GM18498 (cell line): ENCODE measurements at regions not wholly inside any gene's neighbourhood (a gene's known extent, or its start where the extent isn't known, plus 50 kb on each side); places are given as distances from the start of the nearest gene placed in this dataset.
"Not testable (repeated sequence)": the region's sequence is repeated elsewhere in the genome, so short reads cannot be mapped to it uniquely, and the experiment has no call there.

Source experiments
- ATAC-seq: cut with Tn5 transposase; IDR thresholded peaks from one replicate; pipeline ENCODE4 v1.9.1; 2021; ENCODE audit warnings: mild to moderate bottlenecking, moderate library complexity; ENCODE audit not compliant: unreplicated experiment

- ATAC-seq = no peak
Observed at GRCh38 chr19:14328406-14328805, 52.8 kb upstream of the ADGRE5 start.

- ATAC-seq = not testable (repeated sequence)
Observed at GRCh38 chr19:14327061-14327460, 54.2 kb upstream of the ADGRE5 start.

GRCh38 chr19:14325863-14326262 is 55.4 kb upstream of the ADGRE5 start:
- ATAC-seq = no peak

GRCh38 chr19:14325134-14325533 is 56.1 kb upstream of the ADGRE5 start:
- ATAC-seq = no peak

- ATAC-seq = no peak
Observed at GRCh38 chr19:14322889-14323463, 58.3 kb upstream of the ADGRE5 start.

- no peak for ATAC-seq
Observed at GRCh38 chr19:14320253-14320652, 61.0 kb upstream of the ADGRE5 start.

GRCh38 chr19:14319720-14320119 is 61.5 kb upstream of the ADGRE5 start:
- not testable (repeated sequence) for ATAC-seq

- no peak for ATAC-seq
Observed at GRCh38 chr19:14318873-14319272, 62.4 kb upstream of the ADGRE5 start.

- ATAC-seq = no peak
Observed at GRCh38 chr19:14317157-14317556, 64.1 kb upstream of the ADGRE5 start.

GRCh38 chr19:14315433-14315832 is 65.8 kb upstream of the ADGRE5 start:
- no peak for ATAC-seq

- no peak for ATAC-seq
Observed at GRCh38 chr19:14310055-14310454, 71.2 kb upstream of the ADGRE5 start.

- ATAC-seq = no peak
Observed at GRCh38 chr19:14305706-14306105, 75.5 kb upstream of the ADGRE5 start.

GRCh38 chr19:14301150-14301549 is 80.1 kb upstream of the ADGRE5 start:
- no peak for ATAC-seq

GRCh38 chr19:14300303-14300702 is 80.9 kb upstream of the ADGRE5 start:
- ATAC-seq = no peak

- not testable (repeated sequence) for ATAC-seq
Observed at GRCh38 chr19:14299224-14299827, 81.9 kb upstream of the ADGRE5 start.

GRCh38 chr19:14297883-14298576 is 83.2 kb upstream of the ADGRE5 start:
- ATAC-seq = not testable (repeated sequence)

- not testable (repeated sequence) for ATAC-seq
Observed at GRCh38 chr19:14294974-14295373, 86.3 kb upstream of the ADGRE5 start.

- ATAC-seq = not testable (repeated sequence)
Observed at GRCh38 chr19:14293816-14294170, 87.5 kb upstream of the ADGRE5 start.

GRCh38 chr19:14293101-14293815 is 87.3 kb upstream of the ADGRL1 start:
- ATAC-seq = not testable (repeated sequence)

- not testable (repeated sequence) for ATAC-seq
Observed at GRCh38 chr19:14289810-14290209, 83.8 kb upstream of the ADGRL1 start.

- ATAC-seq = not testable (repeated sequence)
Observed at GRCh38 chr19:14287837-14288236, 81.9 kb upstream of the ADGRL1 start.

- not testable (repeated sequence) for ATAC-seq
Observed at GRCh38 chr19:14286594-14286993, 80.6 kb upstream of the ADGRL1 start.
